ENCODE measurements at regions not wholly inside any gene's neighbourhood (a gene's known extent, or its start where the extent isn't known, plus 50 kb on each side); places are given as distances from the start of the nearest gene placed in this dataset.

GRCh38 chr18:61136711-61137251 lies 196.4 kb upstream of the CDH20 start:
- TF ChIP-seq POLR2A (IDR thresholded peaks at IDR 0.05), result no peak
- TF ChIP-seq CTCF (IDR thresholded peaks at IDR 0.05), result no peak
